GM13976 (cell line): ENCODE measurements at regions not wholly inside any gene's neighbourhood (a gene's known extent, or its start where the extent isn't known, plus 50 kb on each side); places are given as distances from the start of the nearest gene placed in this dataset.
"Not testable (repeated sequence)": the region's sequence is repeated elsewhere in the genome, so short reads cannot be mapped to it uniquely, and the experiment has no call there.

Experiments used
- DNase-seq: peaks from one replicate; pipeline ENCODE4 v3.0.0; 2012; ENCODE audit warnings: low spot score
- CTCF ChIP-seq: IDR thresholded peaks from 2 replicates; pipeline ENCODE4 v1.5.1; 2012; ENCODE audit warnings: borderline replicate concordance, mild to moderate bottlenecking; ENCODE audit not compliant: insufficient read depth; ENCODE audit errors: extremely low read depth, missing control alignments, control extremely low read depth
- in situ Hi-C: fragments of 300-500 bp; cut with MboI; formaldehyde crosslinking; loops from one replicate; pipeline ENCODE4 v1.12.0; 2022; ENCODE audit warnings: low sequenced_read_pairs, mixed read lengths, inconsistent platforms; ENCODE audit not compliant: unreplicated experiment

- DNase-seq = no peak
- in situ Hi-C loops = no loop called here
- TF ChIP-seq CTCF = no peak
Measured at GRCh38 chrX:1140236-1140681, 72.2 kb downstream of the CRLF2 start.

- TF ChIP-seq CTCF = no peak
- in situ Hi-C loops = no loop called here
- no peak for DNase-seq
Measured at GRCh38 chrX:1139185-1139500, 73.3 kb downstream of the CRLF2 start.

- in situ Hi-C loops = no loop called here
- DNase-seq = no peak
- no peak for TF ChIP-seq CTCF
Measured at GRCh38 chrX:1138476-1139184, 73.8 kb downstream of the CRLF2 start.

GRCh38 chrX:1137531-1137930 is 74.9 kb downstream of the CRLF2 start:
- TF ChIP-seq CTCF = no peak
- no peak for DNase-seq
- in situ Hi-C loops = no loop called here

GRCh38 chrX:1136582-1136981 is 75.9 kb downstream of the CRLF2 start:
- in situ Hi-C loops, DNase-seq: not testable (repeated sequence)

GRCh38 chrX:1134976-1135375 is 77.5 kb downstream of the CRLF2 start:
- no peak for DNase-seq
- in situ Hi-C loops = no loop called here
- no peak for TF ChIP-seq CTCF

- DNase-seq = no peak
- no peak for TF ChIP-seq CTCF
- in situ Hi-C loops = no loop called here
Measured at GRCh38 chrX:1134156-1134555, 78.3 kb downstream of the CRLF2 start.
